Hepatocyte (in vitro differentiated cells): ENCODE measurements at regions not wholly inside any gene's neighbourhood (a gene's known extent, or its start where the extent isn't known, plus 50 kb on each side); places are given as distances from the start of the nearest gene placed in this dataset.

ENCODE experiments used
- DNase-seq: peaks from one replicate; pipeline ENCODE4 v3.0.0-alpha.2; 2016; ENCODE audit warnings: low spot score
- H2AFZ ChIP-seq: fragments of 200-600 bp; sonication (generic); 2 replicates; pipeline ENCODE4 v1.6.0; 2016; ENCODE audit warnings: antibody characterized with exemption, mild to moderate bottlenecking
- H3K27ac ChIP-seq: fragments of 200-600 bp; sonication (generic); 2 replicates; pipeline ENCODE4 v1.5.1; 2016; ENCODE audit warnings: mild to moderate bottlenecking
- H3K27me3 ChIP-seq: fragments of 200-600 bp; sonication (generic); 2 replicates; pipeline ENCODE4 v1.6.1; 2016
- H3K36me3 ChIP-seq: fragments of 200-600 bp; sonication (generic); replicated peaks from 2 replicates; pipeline ENCODE4 v1.5.1; 2016; ENCODE audit warnings: low read depth; ENCODE audit not compliant: insufficient read depth
- H3K4me1 ChIP-seq: fragments of 200-600 bp; sonication (generic); 2 replicates; pipeline ENCODE4 v1.5.1; 2016; ENCODE audit warnings: mild to moderate bottlenecking, moderate library complexity; ENCODE audit not compliant: insufficient read depth
- H3K4me2 ChIP-seq: fragments of 200-600 bp; sonication (generic); 2 replicates; pipeline ENCODE4 v1.6.0; 2016
- H3K4me3 ChIP-seq: fragments of 200-600 bp; sonication (generic); 2 replicates; pipeline ENCODE4 v1.5.1; 2016; ENCODE audit warnings: mild to moderate bottlenecking
- H3K79me2 ChIP-seq: fragments of 200-600 bp; sonication (generic); 2 replicates; pipeline ENCODE4 v1.6.0; 2017; ENCODE audit warnings: mild to moderate bottlenecking
- H3K9me2 ChIP-seq: fragments of 200-600 bp; sonication (generic); replicated peaks from 2 replicates; pipeline ENCODE4 v1.6.0; 2017; ENCODE audit warnings: mild to moderate bottlenecking; ENCODE audit not compliant: insufficient read depth
- H3K9me3 ChIP-seq: fragments of 200-600 bp; sonication (generic); 2 replicates; pipeline ENCODE4 v1.5.1; 2016; ENCODE audit warnings: low read depth, mild to moderate bottlenecking
- H4K20me1 ChIP-seq: fragments of 200-600 bp; sonication (generic); 2 replicates; pipeline ENCODE4 v1.6.0; 2016; ENCODE audit warnings: mild to moderate bottlenecking; ENCODE audit not compliant: insufficient read depth, poor library complexity, severe bottlenecking
- CTCF ChIP-seq: fragments of 200-600 bp; sonication (generic); IDR thresholded peaks from 2 replicates; pipeline ENCODE4 v1.5.1; 2016; ENCODE audit warnings: antibody characterized with exemption, mild to moderate bottlenecking; ENCODE audit not compliant: poor library complexity
- EZH2 ChIP-seq: fragments of 200-600 bp; sonication (generic); IDR thresholded peaks from 2 replicates; pipeline ENCODE4 v1.6.1; 2016; ENCODE audit warnings: antibody characterized with exemption, mild to moderate bottlenecking, borderline replicate concordance
- EZH2phosphoT487 ChIP-seq: fragments of 200-600 bp; sonication (generic); IDR thresholded peaks from one replicate; pipeline ENCODE4 v1.6.1; 2018; ENCODE audit warnings: antibody characterized with exemption, mild to moderate bottlenecking, low read depth, moderate library complexity; ENCODE audit not compliant: unreplicated experiment, severe bottlenecking
- WGBS: methylation state at CpG from one replicate; pipeline ENCODE4 v1.1.6; 2016; ENCODE audit warnings: low lambda C conversion rate; ENCODE audit errors: missing lambda C conversion rate; 5-methylcytosine and 5-hydroxymethylcytosine counted together

- Histone ChIP-seq H3K27ac (no peak overlapping the region), H3K79me2 (no peaks in the 10 kb centered on the region), H3K36me3 (no peaks in the 10 kb centered on the region), H2AFZ (no peak overlapping the region), H4K20me1 (no peaks in the 10 kb centered on the region), H3K9me2 (no peaks in the 10 kb centered on the region), H3K4me1 (no peaks in the 10 kb centered on the region), H3K9me3 (no peaks in the 10 kb centered on the region), H3K4me3 (no peak overlapping the region), H3K27me3 (no peaks in the 10 kb centered on the region), H3K4me2 (no peak overlapping the region)
- TF ChIP-seq EZH2phosphoT487 = no peak
- TF ChIP-seq EZH2 = no peak
- TF ChIP-seq CTCF = no peak
- 77% methylated on average over 5 of the region's 5 CpGs for WGBS
- DNase-seq = no peak
Observed at GRCh38 chr2:136298631-136299030, 180.7 kb upstream of the CXCR4 start.

GRCh38 chr2:136297994-136298393 is 180.0 kb upstream of the CXCR4 start:
- no peak for TF ChIP-seq CTCF
- no peak for TF ChIP-seq EZH2
- TF ChIP-seq EZH2phosphoT487 = no peak
- H3K36me3 ChIP-seq = no peaks in the 10 kb centered on the region
- H3K27ac ChIP-seq = no peak overlapping the region
- no peaks in the 10 kb centered on the region for H3K9me3 ChIP-seq
- no peak overlapping the region for H3K4me2 ChIP-seq
- DNase-seq = no peak
- H3K79me2 ChIP-seq = no peaks in the 10 kb centered on the region
- no peaks in the 10 kb centered on the region for H3K9me2 ChIP-seq
- H4K20me1 ChIP-seq = no peaks in the 10 kb centered on the region
- 91% methylated on average over 4 of the region's 4 CpGs for WGBS
- H2AFZ ChIP-seq = no peak overlapping the region
- no peaks in the 10 kb centered on the region for H3K27me3 ChIP-seq
- H3K4me1 ChIP-seq = no peaks in the 10 kb centered on the region
- no peak overlapping the region for H3K4me3 ChIP-seq

GRCh38 chr2:136297312-136297711 is 179.4 kb upstream of the CXCR4 start:
- Histone ChIP-seq H3K79me2 (no peaks in the 10 kb centered on the region), H3K36me3 (no peaks in the 10 kb centered on the region), H2AFZ (no peak overlapping the region), H3K4me3 (no peak overlapping the region), H3K27me3 (no peaks in the 10 kb centered on the region), H3K27ac (no peak overlapping the region), H3K9me3 (no peaks in the 10 kb centered on the region), H3K4me2 (no peak overlapping the region), H4K20me1 (no peaks in the 10 kb centered on the region), H3K9me2 (no peaks in the 10 kb centered on the region), H3K4me1 (no peaks in the 10 kb centered on the region)
- TF ChIP-seq CTCF = no peak
- TF ChIP-seq EZH2phosphoT487 = no peak
- TF ChIP-seq EZH2 = no peak
- WGBS = 70% methylated on average over 3 of the region's 3 CpGs
- no peak for DNase-seq

- H3K4me3 ChIP-seq = no peak overlapping the region
- TF ChIP-seq EZH2 (no peak), CTCF (no peak), EZH2phosphoT487 (no peak)
- no peak overlapping the region for H3K4me2 ChIP-seq
- no peaks in the 10 kb centered on the region for H3K36me3 ChIP-seq
- DNase-seq = no peak
- H3K27ac ChIP-seq = no peak overlapping the region
- H3K27me3 ChIP-seq = no peaks in the 10 kb centered on the region
- no peaks in the 10 kb centered on the region for H3K9me3 ChIP-seq
- no peaks in the 10 kb centered on the region for H3K4me1 ChIP-seq
- H3K79me2 ChIP-seq = no peaks in the 10 kb centered on the region
- H4K20me1 ChIP-seq = no peaks in the 10 kb centered on the region
- no peaks in the 10 kb centered on the region for H3K9me2 ChIP-seq
- 74% methylated on average over 1 of the region's 1 CpG for WGBS
- H2AFZ ChIP-seq = no peak overlapping the region
Observed at GRCh38 chr2:136295168-136295567, 177.2 kb upstream of the CXCR4 start.
